Ishikawa (cell line): ENCODE measurements at regions not wholly inside any gene's neighbourhood (a gene's known extent, or its start where the extent isn't known, plus 50 kb on each side); places are given as distances from the start of the nearest gene placed in this dataset.

ENCODE experiments used
- CEBPB ChIP-seq: IDR thresholded peaks from 2 replicates; pipeline ENCODE4 v1.6.1; 2012
- CREB1 ChIP-seq: IDR thresholded peaks from 2 replicates; pipeline ENCODE4 v1.6.1; 2012; ENCODE audit warnings: low read depth
- EGR1 ChIP-seq: IDR thresholded peaks from 2 replicates; pipeline ENCODE4 v1.6.1; 2012
- EP300 ChIP-seq: IDR thresholded peaks from 2 replicates; pipeline ENCODE4 v1.6.1; 2012; ENCODE audit warnings: borderline replicate concordance
- FOXM1 ChIP-seq: IDR thresholded peaks from 2 replicates; pipeline ENCODE4 v1.6.1; 2012; ENCODE audit warnings: low read depth, borderline replicate concordance
- MAX ChIP-seq: IDR thresholded peaks from 2 replicates; pipeline ENCODE4 v1.6.1; 2012
- NFIC ChIP-seq: IDR thresholded peaks from 2 replicates; pipeline ENCODE4 v1.6.1; 2012
- RAD21 ChIP-seq: IDR thresholded peaks from 2 replicates; pipeline ENCODE4 v1.6.1; 2012; ENCODE audit warnings: low read depth
- TAF1 ChIP-seq: IDR thresholded peaks from 2 replicates; pipeline ENCODE4 v1.6.1; 2012; ENCODE audit warnings: low read depth, mild to moderate bottlenecking
- TCF12 ChIP-seq: IDR thresholded peaks from 2 replicates; pipeline ENCODE4 v1.6.1; 2012; ENCODE audit warnings: low read depth
- TEAD4 ChIP-seq: IDR thresholded peaks from 2 replicates; pipeline ENCODE4 v1.6.1; 2012
- YY1 ChIP-seq: IDR thresholded peaks from 2 replicates; pipeline ENCODE4 v1.6.1; 2012; ENCODE audit warnings: low read depth
- ZBTB7A ChIP-seq: IDR thresholded peaks from 2 replicates; pipeline ENCODE4 v1.6.1; 2012; ENCODE audit warnings: low read depth
- TF ChIP-seq, protein P1 (sequence below): IDR thresholded peaks from 2 replicates; pipeline ENCODE4 v1.6.1; 2012; ENCODE audit warnings: low read depth, mild to moderate bottlenecking
- TF ChIP-seq, protein P2 (sequence below): IDR thresholded peaks from 2 replicates; pipeline ENCODE4 v1.6.1; 2012

GRCh38 chr1:87989346-87989745 is 660.7 kb downstream of the LMO4 start:
- no peak for TF ChIP-seq TAF1
- no peak for TF ChIP-seq YY1
- no peak for TF ChIP-seq CREB1
- no peak for TF ChIP-seq ZBTB7A
- no peak for TF ChIP-seq FOXM1

GRCh38 chr1:87993051-87993450 is 664.4 kb downstream of the LMO4 start:
- no peak for TF ChIP-seq MAX
- TF ChIP-seq YY1, result no peak
- TF ChIP-seq RAD21, result no peak
- TF ChIP-seq, protein P1, sequence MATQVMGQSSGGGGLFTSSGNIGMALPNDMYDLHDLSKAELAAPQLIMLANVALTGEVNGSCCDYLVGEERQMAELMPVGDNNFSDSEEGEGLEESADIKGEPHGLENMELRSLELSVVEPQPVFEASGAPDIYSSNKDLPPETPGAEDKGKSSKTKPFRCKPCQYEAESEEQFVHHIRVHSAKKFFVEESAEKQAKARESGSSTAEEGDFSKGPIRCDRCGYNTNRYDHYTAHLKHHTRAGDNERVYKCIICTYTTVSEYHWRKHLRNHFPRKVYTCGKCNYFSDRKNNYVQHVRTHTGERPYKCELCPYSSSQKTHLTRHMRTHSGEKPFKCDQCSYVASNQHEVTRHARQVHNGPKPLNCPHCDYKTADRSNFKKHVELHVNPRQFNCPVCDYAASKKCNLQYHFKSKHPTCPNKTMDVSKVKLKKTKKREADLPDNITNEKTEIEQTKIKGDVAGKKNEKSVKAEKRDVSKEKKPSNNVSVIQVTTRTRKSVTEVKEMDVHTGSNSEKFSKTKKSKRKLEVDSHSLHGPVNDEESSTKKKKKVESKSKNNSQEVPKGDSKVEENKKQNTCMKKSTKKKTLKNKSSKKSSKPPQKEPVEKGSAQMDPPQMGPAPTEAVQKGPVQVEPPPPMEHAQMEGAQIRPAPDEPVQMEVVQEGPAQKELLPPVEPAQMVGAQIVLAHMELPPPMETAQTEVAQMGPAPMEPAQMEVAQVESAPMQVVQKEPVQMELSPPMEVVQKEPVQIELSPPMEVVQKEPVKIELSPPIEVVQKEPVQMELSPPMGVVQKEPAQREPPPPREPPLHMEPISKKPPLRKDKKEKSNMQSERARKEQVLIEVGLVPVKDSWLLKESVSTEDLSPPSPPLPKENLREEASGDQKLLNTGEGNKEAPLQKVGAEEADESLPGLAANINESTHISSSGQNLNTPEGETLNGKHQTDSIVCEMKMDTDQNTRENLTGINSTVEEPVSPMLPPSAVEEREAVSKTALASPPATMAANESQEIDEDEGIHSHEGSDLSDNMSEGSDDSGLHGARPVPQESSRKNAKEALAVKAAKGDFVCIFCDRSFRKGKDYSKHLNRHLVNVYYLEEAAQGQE, result no peak
- TF ChIP-seq, protein P2, sequence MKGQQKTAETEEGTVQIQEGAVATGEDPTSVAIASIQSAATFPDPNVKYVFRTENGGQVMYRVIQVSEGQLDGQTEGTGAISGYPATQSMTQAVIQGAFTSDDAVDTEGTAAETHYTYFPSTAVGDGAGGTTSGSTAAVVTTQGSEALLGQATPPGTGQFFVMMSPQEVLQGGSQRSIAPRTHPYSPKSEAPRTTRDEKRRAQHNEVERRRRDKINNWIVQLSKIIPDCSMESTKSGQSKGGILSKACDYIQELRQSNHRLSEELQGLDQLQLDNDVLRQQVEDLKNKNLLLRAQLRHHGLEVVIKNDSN, result no peak
- TF ChIP-seq FOXM1, result no peak
- TF ChIP-seq CREB1, result no peak
- no peak for TF ChIP-seq CEBPB
- no peak for TF ChIP-seq NFIC
- no peak for TF ChIP-seq ZBTB7A
- no peak for TF ChIP-seq EP300
- no peak for TF ChIP-seq EGR1
- TF ChIP-seq TEAD4, result no peak
- no peak for TF ChIP-seq TAF1
- TF ChIP-seq TCF12, result no peak

- no peak for TF ChIP-seq YY1
- no peak for TF ChIP-seq CREB1
- TF ChIP-seq, protein P1, result no peak
- TF ChIP-seq ZBTB7A, result no peak
- no peak for TF ChIP-seq TCF12
- TF ChIP-seq TEAD4, result no peak
- TF ChIP-seq MAX, result no peak
- no peak for TF ChIP-seq CEBPB
- no peak for TF ChIP-seq TAF1
- TF ChIP-seq, protein P2, result no peak
- TF ChIP-seq FOXM1, result no peak
- TF ChIP-seq EP300, result no peak
- no peak for TF ChIP-seq NFIC
- no peak for TF ChIP-seq RAD21
- no peak for TF ChIP-seq EGR1
These were observed 671.2 kb downstream of the LMO4 start for GRCh38 chr1:87999852-88000251.

DNA sequence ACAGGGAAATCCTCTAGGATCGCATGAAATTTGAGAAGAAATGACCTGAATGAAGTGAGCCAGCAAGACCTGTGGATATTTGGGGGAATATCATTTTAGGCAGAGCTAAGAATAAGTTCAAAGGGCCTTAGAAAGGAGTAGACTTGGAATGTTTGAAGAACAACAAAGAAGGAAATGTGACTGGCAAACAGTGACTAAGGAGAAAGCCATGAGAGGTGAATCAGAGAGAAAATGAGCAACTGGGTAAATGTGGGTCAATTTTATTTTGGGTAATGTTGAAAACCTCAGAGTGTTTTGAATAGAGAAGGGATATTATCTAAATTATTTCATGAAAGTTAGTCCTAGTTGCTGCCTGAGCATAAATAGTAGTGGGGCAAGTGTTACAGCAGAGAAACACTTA is 672.8 kb downstream of the LMO4 start:
- TF ChIP-seq RAD21 (no peak), NFIC (no peak)

- TF ChIP-seq ZBTB7A, result no peak
- TF ChIP-seq EGR1, result no peak
- TF ChIP-seq EP300, result no peak
- TF ChIP-seq MAX, result no peak
- no peak for TF ChIP-seq FOXM1
- no peak for TF ChIP-seq YY1
- TF ChIP-seq, protein P1, result no peak
- no peak for TF ChIP-seq RAD21
- TF ChIP-seq, protein P2, result no peak
- TF ChIP-seq TAF1, result no peak
- no peak for TF ChIP-seq NFIC
- no peak for TF ChIP-seq TEAD4
- TF ChIP-seq CREB1, result no peak
- TF ChIP-seq CEBPB, result no peak
These were observed 674.6 kb downstream of the LMO4 start for GRCh38 chr1:88003255-88003654.
